ENCODE measurements at regions not wholly inside any gene's neighbourhood (a gene's known extent, or its start where the extent isn't known, plus 50 kb on each side); places are given as distances from the start of the nearest gene placed in this dataset.

DNA sequence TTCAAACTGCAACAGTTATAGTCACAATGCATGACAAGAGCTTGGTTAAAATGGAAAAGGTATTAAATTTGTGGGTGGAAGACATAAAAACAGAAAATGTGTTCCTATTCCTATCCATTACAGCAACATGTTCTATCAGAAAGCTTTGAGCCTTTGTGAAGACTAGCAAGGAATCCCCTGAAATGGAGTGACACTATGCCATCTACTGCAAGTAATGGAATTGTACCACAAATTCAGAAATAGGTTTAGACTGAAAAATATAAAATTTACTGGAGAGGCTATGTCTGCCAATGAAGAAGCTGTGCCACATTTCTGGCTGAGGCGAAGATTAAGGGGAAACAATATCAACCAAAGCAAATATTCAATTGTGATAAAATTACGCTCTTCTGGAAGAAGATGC, 247.9 kb downstream of the ADAM29 start:
- TF ChIP-seq, protein P1, sequence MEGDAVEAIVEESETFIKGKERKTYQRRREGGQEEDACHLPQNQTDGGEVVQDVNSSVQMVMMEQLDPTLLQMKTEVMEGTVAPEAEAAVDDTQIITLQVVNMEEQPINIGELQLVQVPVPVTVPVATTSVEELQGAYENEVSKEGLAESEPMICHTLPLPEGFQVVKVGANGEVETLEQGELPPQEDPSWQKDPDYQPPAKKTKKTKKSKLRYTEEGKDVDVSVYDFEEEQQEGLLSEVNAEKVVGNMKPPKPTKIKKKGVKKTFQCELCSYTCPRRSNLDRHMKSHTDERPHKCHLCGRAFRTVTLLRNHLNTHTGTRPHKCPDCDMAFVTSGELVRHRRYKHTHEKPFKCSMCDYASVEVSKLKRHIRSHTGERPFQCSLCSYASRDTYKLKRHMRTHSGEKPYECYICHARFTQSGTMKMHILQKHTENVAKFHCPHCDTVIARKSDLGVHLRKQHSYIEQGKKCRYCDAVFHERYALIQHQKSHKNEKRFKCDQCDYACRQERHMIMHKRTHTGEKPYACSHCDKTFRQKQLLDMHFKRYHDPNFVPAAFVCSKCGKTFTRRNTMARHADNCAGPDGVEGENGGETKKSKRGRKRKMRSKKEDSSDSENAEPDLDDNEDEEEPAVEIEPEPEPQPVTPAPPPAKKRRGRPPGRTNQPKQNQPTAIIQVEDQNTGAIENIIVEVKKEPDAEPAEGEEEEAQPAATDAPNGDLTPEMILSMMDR (IDR thresholded peaks at IDR 0.05 in 4 of 5, conservative IDR thresholded peaks at IDR 0.05 in 1 of 5): no peak
- no peak for TF ChIP-seq POLR2A (IDR thresholded peaks at IDR 0.05)
- Histone ChIP-seq H3K36me3 (no peaks in the 10 kb centered on the region), H3K4me1 (no peaks in the 10 kb centered on the region), H3K4me3 (no peak overlapping the region), H3K27ac (no peak overlapping the region), H3K27me3 (no peaks in the 10 kb centered on the region), H3K9me3 (no peaks in the 10 kb centered on the region)
- ATAC-seq (no peak), DNase-seq (no peak)
- intact Hi-C loops (cut with DNase I; ENCODE audit: low total_unique reads): no loop called here
- in situ Hi-C loops (cut with MboI; ENCODE audit: low sequenced_read_pairs in 4 of 4): no loop called here

DNA sequence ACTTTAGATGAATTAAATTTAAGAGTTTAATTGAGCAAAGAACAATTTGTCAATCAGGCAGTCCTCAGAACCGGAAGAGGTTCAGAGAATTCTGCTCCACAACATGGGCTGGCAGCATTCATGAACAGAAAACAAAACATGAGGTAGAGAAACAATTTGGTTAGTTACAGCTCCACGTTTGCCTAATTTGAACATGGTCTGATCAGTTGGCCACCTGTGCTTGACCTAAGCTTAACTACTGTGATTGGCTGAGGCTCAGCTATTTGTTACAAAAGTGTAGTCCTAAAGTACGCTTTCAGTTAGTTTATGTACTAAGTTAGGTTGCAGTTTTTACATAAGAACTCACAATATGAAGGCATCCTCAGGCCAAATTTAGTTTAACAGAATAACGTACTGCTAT, 258.6 kb downstream of the ADAM29 start:
- intact Hi-C loops (cut with DNase I; ENCODE audit: low total_unique reads): no loop called here
- H3K9me3 ChIP-seq: no peaks in the 10 kb centered on the region
- no peaks in the 10 kb centered on the region for H3K4me1 ChIP-seq
- in situ Hi-C loops (cut with MboI; ENCODE audit: low sequenced_read_pairs in 4 of 4): no loop called here
- H3K36me3 ChIP-seq: no peaks in the 10 kb centered on the region
- no peaks in the 10 kb centered on the region for H3K27me3 ChIP-seq
- DNase-seq: no peak
- no peak overlapping the region for H3K27ac ChIP-seq
- TF ChIP-seq POLR2A (IDR thresholded peaks at IDR 0.05): no peak
- TF ChIP-seq, protein P1 (IDR thresholded peaks at IDR 0.05 in 4 of 5, conservative IDR thresholded peaks at IDR 0.05 in 1 of 5): no peak
- ATAC-seq: no peak
- no peak overlapping the region for H3K4me3 ChIP-seq

DNA sequence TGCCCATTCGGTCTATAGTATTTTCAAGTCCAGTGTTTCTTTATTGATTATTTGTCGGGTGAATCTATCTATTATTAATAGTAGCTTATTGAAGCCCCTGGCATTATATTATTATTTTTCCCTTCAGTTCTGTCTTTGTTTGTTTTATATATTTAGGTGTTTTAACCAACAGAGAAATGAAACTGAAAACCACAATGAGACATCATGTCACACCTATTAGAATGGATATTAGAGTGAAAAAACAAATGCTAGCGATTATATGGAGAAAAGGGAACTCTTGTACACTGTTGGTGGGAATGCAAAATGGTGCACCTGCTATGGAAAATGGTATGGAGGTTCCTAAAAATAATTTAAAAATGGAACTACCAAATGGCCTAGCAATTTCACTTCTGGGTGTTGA, 272.5 kb downstream of the ADAM29 start:
- in situ Hi-C loops (cut with MboI; ENCODE audit: low sequenced_read_pairs in 4 of 4): no loop called here
- DNase-seq (no peak), ATAC-seq (no peak)
- no peaks in the 10 kb centered on the region for H3K36me3 ChIP-seq
- no peak for TF ChIP-seq POLR2A (IDR thresholded peaks at IDR 0.05)
- TF ChIP-seq, protein P1 (IDR thresholded peaks at IDR 0.05 in 4 of 5, conservative IDR thresholded peaks at IDR 0.05 in 1 of 5): no peak
- intact Hi-C loops (cut with DNase I; ENCODE audit: low total_unique reads): no loop called here
- no peaks in the 10 kb centered on the region for H3K4me1 ChIP-seq
- H3K27me3 ChIP-seq: no peaks in the 10 kb centered on the region
- no peak overlapping the region for H3K27ac ChIP-seq
- no peak overlapping the region for H3K4me3 ChIP-seq
- no peaks in the 10 kb centered on the region for H3K9me3 ChIP-seq

DNA sequence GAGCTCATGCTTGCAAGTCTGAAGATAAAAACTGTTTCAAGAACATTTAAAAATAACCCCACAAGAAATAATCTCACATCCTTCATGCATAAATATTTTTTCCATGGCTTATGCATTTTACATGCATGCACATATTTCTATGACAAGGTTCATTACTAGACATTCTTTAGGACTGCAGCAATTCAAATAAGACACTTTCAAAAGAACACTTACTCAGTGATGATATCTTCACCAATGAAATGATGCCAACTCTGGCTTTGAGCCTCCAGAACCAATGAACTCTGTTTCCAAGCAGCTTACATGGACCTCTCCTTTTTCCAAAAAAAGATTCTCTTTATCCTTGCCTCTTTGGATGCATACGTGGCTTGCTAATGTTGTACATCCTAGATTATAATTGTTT, 279.9 kb downstream of the ADAM29 start:
- ATAC-seq (no peak), DNase-seq (no peak)
- H3K27me3 ChIP-seq: no peaks in the 10 kb centered on the region
- in situ Hi-C loops (cut with MboI; ENCODE audit: low sequenced_read_pairs in 4 of 4) (no loop called here), intact Hi-C loops (cut with DNase I; ENCODE audit: low total_unique reads) (no loop called here)
- H3K9me3 ChIP-seq: no peaks in the 10 kb centered on the region
- no peak overlapping the region for H3K4me3 ChIP-seq
- no peak overlapping the region for H3K27ac ChIP-seq
- H3K4me1 ChIP-seq: no peaks in the 10 kb centered on the region
- TF ChIP-seq, protein P1 (IDR thresholded peaks at IDR 0.05 in 4 of 5, conservative IDR thresholded peaks at IDR 0.05 in 1 of 5): no peak
- TF ChIP-seq POLR2A (IDR thresholded peaks at IDR 0.05): no peak
- H3K36me3 ChIP-seq: no peaks in the 10 kb centered on the region

DNA sequence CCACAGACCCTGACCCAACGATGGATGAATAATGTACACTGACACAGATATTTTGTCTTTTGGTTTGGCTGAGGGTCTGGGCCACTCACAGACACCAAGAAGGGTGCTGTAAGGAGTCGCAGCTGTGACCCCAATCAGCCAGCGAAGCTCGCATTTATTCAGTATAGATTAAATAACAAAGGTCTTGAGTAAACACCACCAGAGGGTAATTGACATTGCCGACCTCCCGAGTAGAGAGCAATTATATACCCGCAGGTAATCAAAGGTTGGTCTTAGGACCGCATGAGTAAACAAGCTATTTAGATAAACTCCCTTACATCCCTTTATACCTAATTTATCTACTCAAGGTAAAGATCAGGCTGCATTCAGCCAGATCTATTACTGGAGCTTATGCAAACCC, 297.1 kb downstream of the ADAM29 start:
- TF ChIP-seq, protein P1 (IDR thresholded peaks at IDR 0.05 in 4 of 5, conservative IDR thresholded peaks at IDR 0.05 in 1 of 5): no peak
- TF ChIP-seq POLR2A (IDR thresholded peaks at IDR 0.05): no peak
- Histone ChIP-seq H3K4me1 (no peaks in the 10 kb centered on the region), H3K36me3 (no peaks in the 10 kb centered on the region), H3K27me3 (no peaks in the 10 kb centered on the region), H3K9me3 (no peaks in the 10 kb centered on the region), H3K4me3 (no peak overlapping the region), H3K27ac (no peak overlapping the region)
- intact Hi-C loops (cut with DNase I; ENCODE audit: low total_unique reads) (no loop called here), in situ Hi-C loops (cut with MboI; ENCODE audit: low sequenced_read_pairs in 4 of 4) (no loop called here)
- no peak for DNase-seq
- ATAC-seq: no peak

All from gastrocnemius medialis (tissue), 4 donors.